ENCODE measurements at regions not wholly inside any gene's neighbourhood (a gene's known extent, or its start where the extent isn't known, plus 50 kb on each side); places are given as distances from the start of the nearest gene placed in this dataset.

- no peaks in the 10 kb centered on the region for H3K9me3 ChIP-seq (replicated peaks in 1 of 2; ENCODE audit: control insufficient read depth in 1 of 2, insufficient read depth in 1 of 2, low read length in 2 of 2)
- no CpG with 5 or more reads among the region's 2 CpGs for WGBS (ENCODE audit: insufficient coverage)
- no peak overlapping the region for H3K4me2 ChIP-seq (replicated peaks; ENCODE audit: extremely low read depth, low read length, poor library complexity, severe bottlenecking)
- H2AFZ ChIP-seq (ENCODE audit: insufficient read depth, low read depth, low read length, poor library complexity, severe bottlenecking), result no peak overlapping the region
- Mint-ChIP-seq H3K9me3 (peaks cover 0 to 1% (median 0%) of the 10 kb centered on the region in 7 donors), H3K36me3 (no peaks in the 10 kb centered on the region), H3K27ac (peak overlapping the region in 1 of 7 donors; percentile 5), H3K4me3 (no peak overlapping the region), H3K4me1 (no peaks in the 10 kb centered on the region), H3K27me3 (ENCODE audit: low read depth in 3 of 3) (peaks cover 4 to 13% (median 11%) of the 10 kb centered on the region in 3 donors)
- no peak for DNase-seq
- no peaks in the 10 kb centered on the region for H4K20me1 ChIP-seq (ENCODE audit: insufficient read depth, low read length)
- intact Hi-C loops (cut with micrococcal nuclease), result no loop called here
- no peaks in the 10 kb centered on the region for H3K36me3 ChIP-seq (replicated peaks in 1 of 2; ENCODE audit: control insufficient read depth in 1 of 2, insufficient read depth in 2 of 2, low read length in 2 of 2)
- H3K27ac ChIP-seq (ENCODE audit: low read depth in 1 of 2, low read length in 2 of 2), result no peak overlapping the region
- H3K4me3 ChIP-seq (replicated peaks in 1 of 3; ENCODE audit: low read depth in 2 of 3, low read length in 3 of 3), result no peak overlapping the region
- H3K27me3 ChIP-seq (ENCODE audit: control insufficient read depth in 2 of 2, insufficient read depth in 2 of 2, low read length in 2 of 2), result no peaks in the 10 kb centered on the region
- no peak overlapping the region for H3K9ac ChIP-seq (ENCODE audit: insufficient read depth, low read length, poor library complexity, severe bottlenecking)
- H3K4me1 ChIP-seq (ENCODE audit: control insufficient read depth in 1 of 2, insufficient read depth in 2 of 2, low read length in 2 of 2), result no peaks in the 10 kb centered on the region
- TF ChIP-seq CTCF (IDR thresholded peaks at IDR 0.05), result no peak
- no peaks in the 10 kb centered on the region for H3K79me2 ChIP-seq (ENCODE audit: insufficient read depth, low read length)
Observed at GRCh38 chr7:34322841-34323240, 335.2 kb upstream of the NPSR1 start.

DNA sequence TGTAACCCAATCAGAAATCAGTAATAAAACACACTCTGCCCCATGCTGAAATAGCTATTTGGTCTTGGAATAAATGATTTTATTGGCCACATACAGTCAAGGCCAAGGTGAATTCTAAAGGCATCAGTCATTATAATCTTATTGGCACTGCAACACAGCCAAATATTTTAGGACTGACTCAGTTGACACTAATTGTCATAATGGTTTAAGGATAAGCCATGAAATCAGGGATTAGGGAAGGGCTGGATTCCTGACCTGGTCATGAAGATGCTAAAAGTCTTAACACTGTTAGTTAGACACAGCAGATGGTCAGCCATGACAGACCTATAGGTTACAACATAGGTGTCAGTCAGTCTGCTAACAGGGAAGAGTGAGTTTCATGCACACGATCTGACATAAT, 330.3 kb upstream of the NPSR1 start:
- no peak overlapping the region for H3K4me3 ChIP-seq (replicated peaks in 1 of 3; ENCODE audit: low read depth in 2 of 3, low read length in 3 of 3)
- H2AFZ ChIP-seq (ENCODE audit: insufficient read depth, low read depth, low read length, poor library complexity, severe bottlenecking), result no peak overlapping the region
- Mint-ChIP-seq H3K27me3 (ENCODE audit: low read depth in 3 of 3) (peaks cover 0 to 5% (median 0%) of the 10 kb centered on the region in 3 donors), H3K27ac (no peak overlapping the region), H3K9me3 (peaks cover 0 to 1% (median 0%) of the 10 kb centered on the region in 7 donors), H3K36me3 (no peaks in the 10 kb centered on the region), H3K4me1 (no peaks in the 10 kb centered on the region), H3K4me3 (no peak overlapping the region)
- H3K27me3 ChIP-seq (ENCODE audit: control insufficient read depth in 2 of 2, insufficient read depth in 2 of 2, low read length in 2 of 2), result no peaks in the 10 kb centered on the region
- no peak overlapping the region for H3K9ac ChIP-seq (ENCODE audit: insufficient read depth, low read length, poor library complexity, severe bottlenecking)
- no peaks in the 10 kb centered on the region for H3K36me3 ChIP-seq (replicated peaks in 1 of 2; ENCODE audit: control insufficient read depth in 1 of 2, insufficient read depth in 2 of 2, low read length in 2 of 2)
- WGBS (ENCODE audit: insufficient coverage), result 71% methylated on average over 1 of the region's 1 CpG
- H3K4me1 ChIP-seq (ENCODE audit: control insufficient read depth in 1 of 2, insufficient read depth in 2 of 2, low read length in 2 of 2), result no peaks in the 10 kb centered on the region
- H3K79me2 ChIP-seq (ENCODE audit: insufficient read depth, low read length), result no peaks in the 10 kb centered on the region
- no peak overlapping the region for H3K27ac ChIP-seq (ENCODE audit: low read depth in 1 of 2, low read length in 2 of 2)
- H3K9me3 ChIP-seq (replicated peaks in 1 of 2; ENCODE audit: control insufficient read depth in 1 of 2, insufficient read depth in 1 of 2, low read length in 2 of 2), result no peaks in the 10 kb centered on the region
- TF ChIP-seq CTCF (IDR thresholded peaks at IDR 0.05), result no peak
- no peaks in the 10 kb centered on the region for H4K20me1 ChIP-seq (ENCODE audit: insufficient read depth, low read length)
- no peak for DNase-seq
- no peak overlapping the region for H3K4me2 ChIP-seq (replicated peaks; ENCODE audit: extremely low read depth, low read length, poor library complexity, severe bottlenecking)
- intact Hi-C loops (cut with micrococcal nuclease), result no loop called here
